Thoracic aorta (tissue), 2 donors: ENCODE measurements at regions not wholly inside any gene's neighbourhood (a gene's known extent, or its start where the extent isn't known, plus 50 kb on each side); places are given as distances from the start of the nearest gene placed in this dataset.

Experiments
- ATAC-seq: fragments of 150-250 bp; one replicate; pipeline ENCODE4 v1.8.0; 2017; ENCODE audit warnings: low read depth; ENCODE audit not compliant: insufficient number of reproducible peaks, low FRiP score
- DNase-seq: peaks from one replicate; pipeline ENCODE4 v3.0.0-alpha.2; 2020; ENCODE audit warnings: low spot score
- H3K27ac ChIP-seq, 2 donors: fragments of 200-600 bp; sonication (generic); 1 replicate in 1 of 2; 2 replicates in 1 of 2; pipeline ENCODE4 v1.5.1; 2016; ENCODE audit warnings: mild to moderate bottlenecking in 2 of 2, moderate library complexity in 2 of 2
- H3K27me3 ChIP-seq: fragments of 200-600 bp; sonication (generic); replicated peaks from 2 replicates; pipeline ENCODE4 v1.6.0; 2016; ENCODE audit warnings: mild to moderate bottlenecking; ENCODE audit not compliant: insufficient read depth
- H3K36me3 ChIP-seq: fragments of 200-600 bp; sonication (generic); one replicate; pipeline ENCODE4 v1.5.1; 2016
- H3K4me1 ChIP-seq, 2 donors: fragments of 200-600 bp; sonication (generic); 1 replicate in 1 of 2; 2 replicates in 1 of 2; pipeline versions ENCODE4 v1.5.1 to v1.6.0; 2016; ENCODE audit warnings: low read depth in 2 of 2, mild to moderate bottlenecking in 1 of 2; ENCODE audit not compliant: control insufficient read depth in 1 of 2
- H3K4me3 ChIP-seq: fragments of 200-600 bp; sonication (generic); 2 replicates; pipeline ENCODE4 v1.5.1; 2016; ENCODE audit warnings: mild to moderate bottlenecking
- H3K9me3 ChIP-seq: fragments of 200-600 bp; sonication (generic); 2 replicates; pipeline ENCODE4 v1.5.1; 2016
- TF ChIP-seq, protein P1 (sequence below): fragments of 200-600 bp; sonication (generic); IDR thresholded peaks from one replicate; pipeline ENCODE4 v1.5.1; 2019; ENCODE audit warnings: antibody characterized with exemption

- no peaks in the 10 kb centered on the region for H3K27me3 ChIP-seq
- TF ChIP-seq, protein P1, sequence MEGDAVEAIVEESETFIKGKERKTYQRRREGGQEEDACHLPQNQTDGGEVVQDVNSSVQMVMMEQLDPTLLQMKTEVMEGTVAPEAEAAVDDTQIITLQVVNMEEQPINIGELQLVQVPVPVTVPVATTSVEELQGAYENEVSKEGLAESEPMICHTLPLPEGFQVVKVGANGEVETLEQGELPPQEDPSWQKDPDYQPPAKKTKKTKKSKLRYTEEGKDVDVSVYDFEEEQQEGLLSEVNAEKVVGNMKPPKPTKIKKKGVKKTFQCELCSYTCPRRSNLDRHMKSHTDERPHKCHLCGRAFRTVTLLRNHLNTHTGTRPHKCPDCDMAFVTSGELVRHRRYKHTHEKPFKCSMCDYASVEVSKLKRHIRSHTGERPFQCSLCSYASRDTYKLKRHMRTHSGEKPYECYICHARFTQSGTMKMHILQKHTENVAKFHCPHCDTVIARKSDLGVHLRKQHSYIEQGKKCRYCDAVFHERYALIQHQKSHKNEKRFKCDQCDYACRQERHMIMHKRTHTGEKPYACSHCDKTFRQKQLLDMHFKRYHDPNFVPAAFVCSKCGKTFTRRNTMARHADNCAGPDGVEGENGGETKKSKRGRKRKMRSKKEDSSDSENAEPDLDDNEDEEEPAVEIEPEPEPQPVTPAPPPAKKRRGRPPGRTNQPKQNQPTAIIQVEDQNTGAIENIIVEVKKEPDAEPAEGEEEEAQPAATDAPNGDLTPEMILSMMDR: no peak
- H3K9me3 ChIP-seq: no peaks in the 10 kb centered on the region
- H3K4me1 ChIP-seq: no peaks in the 10 kb centered on the region
- ATAC-seq: no peak
- H3K27ac ChIP-seq: no peak overlapping the region
- H3K4me3 ChIP-seq: no peak overlapping the region
- no peaks in the 10 kb centered on the region for H3K36me3 ChIP-seq
- DNase-seq: no peak
These were observed 579.5 kb downstream of the RBFOX1 start for GRCh38 chr16:7912132-7912531.

GRCh38 chr16:7910116-7910515, 577.5 kb downstream of the RBFOX1 start:
- H3K4me3 ChIP-seq: no peak overlapping the region
- no peaks in the 10 kb centered on the region for H3K4me1 ChIP-seq
- H3K9me3 ChIP-seq: no peaks in the 10 kb centered on the region
- no peaks in the 10 kb centered on the region for H3K27me3 ChIP-seq
- TF ChIP-seq, protein P1: no peak
- H3K36me3 ChIP-seq: no peaks in the 10 kb centered on the region
- ATAC-seq (no peak), DNase-seq (no peak)
- no peak overlapping the region for H3K27ac ChIP-seq

- DNase-seq: no peak
- H3K4me1 ChIP-seq: no peaks in the 10 kb centered on the region
- no peaks in the 10 kb centered on the region for H3K36me3 ChIP-seq
- TF ChIP-seq, protein P1: no peak
- no peak for ATAC-seq
- no peak overlapping the region for H3K27ac ChIP-seq
- no peaks in the 10 kb centered on the region for H3K9me3 ChIP-seq
- H3K4me3 ChIP-seq: no peak overlapping the region
- no peaks in the 10 kb centered on the region for H3K27me3 ChIP-seq
These were observed 555.8 kb downstream of the RBFOX1 start for GRCh38 chr16:7888411-7888810.

GRCh38 chr16:7887316-7887715, 554.7 kb downstream of the RBFOX1 start:
- Histone ChIP-seq H3K27ac (no peak overlapping the region), H3K4me1 (no peaks in the 10 kb centered on the region), H3K36me3 (no peaks in the 10 kb centered on the region), H3K27me3 (no peaks in the 10 kb centered on the region), H3K4me3 (no peak overlapping the region), H3K9me3 (no peaks in the 10 kb centered on the region)
- TF ChIP-seq, protein P1: no peak
- DNase-seq (no peak), ATAC-seq (no peak)

DNA sequence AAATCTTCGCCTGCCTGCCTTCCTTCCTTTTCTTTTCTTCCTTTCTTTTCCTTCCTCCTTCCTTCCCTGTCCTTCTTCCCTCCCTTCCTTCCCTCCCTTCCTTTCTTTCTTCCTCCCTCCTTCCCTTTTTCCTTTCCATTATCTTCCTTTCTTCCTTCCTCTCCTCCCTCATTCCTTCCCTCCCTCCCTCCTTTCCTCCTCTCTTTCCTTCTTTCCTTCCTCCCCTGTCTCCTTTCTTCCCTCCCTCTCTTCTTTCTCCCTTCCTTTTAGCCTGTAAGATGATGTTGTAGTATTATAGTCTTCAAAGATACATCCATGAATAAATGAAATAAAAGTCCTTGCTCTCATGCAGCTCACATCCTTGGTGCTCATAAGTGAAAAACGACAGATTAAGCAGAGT, 539.3 kb downstream of the RBFOX1 start:
- no peak for ATAC-seq
- H3K27ac ChIP-seq: no peak overlapping the region
- DNase-seq: no peak
- H3K36me3 ChIP-seq: no peaks in the 10 kb centered on the region
- H3K4me3 ChIP-seq: no peak overlapping the region
- TF ChIP-seq, protein P1: no peak
- H3K27me3 ChIP-seq: no peaks in the 10 kb centered on the region
- H3K9me3 ChIP-seq: no peaks in the 10 kb centered on the region
- H3K4me1 ChIP-seq: no peaks in the 10 kb centered on the region
